H9 (cell line): ENCODE measurements at regions not wholly inside any gene's neighbourhood (a gene's known extent, or its start where the extent isn't known, plus 50 kb on each side); places are given as distances from the start of the nearest gene placed in this dataset.

Experiments used
- DNase-seq: peaks from one replicate; pipeline ENCODE4 v3.0.0-alpha.2; 2017
- H2AFZ ChIP-seq: one replicate; pipeline ENCODE4 v1.6.1; 2013; ENCODE audit warnings: mild to moderate bottlenecking, low read length, control low read depth, moderate library complexity
- H2AK5ac ChIP-seq: 2 replicates; pipeline ENCODE4 v1.6.1; 2013; ENCODE audit warnings: low read length, control low read depth, mixed read lengths; ENCODE audit not compliant: insufficient read length
- H2BK120ac ChIP-seq: one replicate; pipeline ENCODE4 v1.6.1; 2013; ENCODE audit warnings: low read depth, mild to moderate bottlenecking, low read length, control low read depth, inconsistent platforms; ENCODE audit not compliant: poor library complexity, severe bottlenecking
- H2BK12ac ChIP-seq: 2 replicates; pipeline ENCODE4 v1.6.1; 2013; ENCODE audit warnings: low read length, control low read depth, mixed read lengths, low read depth; ENCODE audit not compliant: insufficient read length
- H2BK15ac ChIP-seq: 2 replicates; pipeline ENCODE4 v1.6.1; 2013; ENCODE audit warnings: low read depth, low read length, control low read depth
- H2BK20ac ChIP-seq: one replicate; pipeline ENCODE4 v1.6.1; 2013; ENCODE audit warnings: low read depth, mild to moderate bottlenecking, low read length, control low read depth, inconsistent platforms; ENCODE audit not compliant: poor library complexity, severe bottlenecking
- H2BK5ac ChIP-seq: 2 replicates; pipeline ENCODE4 v1.6.1; 2013; ENCODE audit warnings: low read length, control low read depth, mixed read lengths; ENCODE audit not compliant: insufficient read length
- H3K14ac ChIP-seq: 2 replicates; pipeline ENCODE4 v1.6.1; 2013; ENCODE audit warnings: low read length, control low read depth; ENCODE audit not compliant: insufficient read depth
- H3K18ac ChIP-seq: 2 replicates; pipeline ENCODE4 v1.6.1; 2013; ENCODE audit warnings: low read depth, mild to moderate bottlenecking, mixed read lengths, low read length, control low read depth; ENCODE audit not compliant: insufficient read length
- H3K23ac ChIP-seq: 2 replicates; pipeline ENCODE4 v1.6.1; 2013; ENCODE audit warnings: low read length, control low read depth, mixed read lengths, low read depth; ENCODE audit not compliant: insufficient read length
- H3K23me2 ChIP-seq: 2 replicates; pipeline ENCODE4 v1.6.1; 2013; ENCODE audit warnings: low read depth, mild to moderate bottlenecking, mixed read lengths, low read length, control low read depth; ENCODE audit not compliant: insufficient read length, poor library complexity, severe bottlenecking
- H3K27ac ChIP-seq: 2 replicates; pipeline ENCODE4 v1.5.1; 2013; ENCODE audit warnings: low read length, control low read depth, mixed read lengths, low read depth; ENCODE audit not compliant: insufficient read length
- H3K27me3 ChIP-seq: 2 replicates; pipeline ENCODE4 v1.6.1; 2013; ENCODE audit warnings: low read length, control low read depth, inconsistent platforms; ENCODE audit not compliant: insufficient read depth
- H3K4ac ChIP-seq: 2 replicates; pipeline ENCODE4 v1.6.1; 2013; ENCODE audit warnings: low read depth, mild to moderate bottlenecking, control low read depth, inconsistent platforms, low read length, moderate library complexity
- H3K4me1 ChIP-seq: 2 replicates; pipeline ENCODE4 v1.6.1; 2013; ENCODE audit warnings: low read length, control low read depth, inconsistent platforms; ENCODE audit not compliant: insufficient read depth
- H3K4me2 ChIP-seq: 2 replicates; pipeline ENCODE4 v1.6.1; 2013; ENCODE audit warnings: low read length, control low read depth, mixed read lengths; ENCODE audit not compliant: insufficient read length, insufficient read depth
- H3K56ac ChIP-seq: 2 replicates; pipeline ENCODE4 v1.6.1; 2013; ENCODE audit warnings: low read depth, mild to moderate bottlenecking, mixed read lengths, low read length, control low read depth; ENCODE audit not compliant: insufficient read length
- H3K79me1 ChIP-seq: 2 replicates; pipeline ENCODE4 v1.6.1; 2013; ENCODE audit warnings: low read depth, mild to moderate bottlenecking, moderate library complexity, low read length, control low read depth, inconsistent platforms; ENCODE audit not compliant: insufficient read depth, poor library complexity, severe bottlenecking
- H3K79me2 ChIP-seq: 2 replicates; pipeline ENCODE4 v1.6.1; 2013; ENCODE audit warnings: low read length, control low read depth, inconsistent platforms; ENCODE audit not compliant: insufficient read depth
- H3K9ac ChIP-seq: 2 replicates; pipeline ENCODE4 v1.6.1; 2013; ENCODE audit warnings: low read length, control low read depth, mixed read lengths; ENCODE audit not compliant: insufficient read length; ENCODE audit errors: extremely low read depth
- H3K9me3 ChIP-seq: one replicate; pipeline ENCODE4 v1.6.1; 2013; ENCODE audit warnings: low read depth, low read length, inconsistent platforms; ENCODE audit not compliant: control insufficient read depth
- H3T11ph ChIP-seq: one replicate; pipeline ENCODE4 v1.6.1; 2013; ENCODE audit warnings: mild to moderate bottlenecking, low read length, control low read depth, inconsistent platforms
- H4K20me1 ChIP-seq: one replicate; pipeline ENCODE4 v1.6.1; 2013; ENCODE audit not compliant: control insufficient read depth, insufficient read length, insufficient read depth
- H4K5ac ChIP-seq: 2 replicates; pipeline ENCODE4 v1.6.1; 2013; ENCODE audit warnings: low read depth, mild to moderate bottlenecking, mixed read lengths, low read length, control low read depth; ENCODE audit not compliant: insufficient read length
- H4K8ac ChIP-seq: replicated peaks from 2 replicates; pipeline ENCODE4 v1.6.1; 2013; ENCODE audit warnings: low read length, control low read depth, mixed read lengths, low read depth; ENCODE audit not compliant: insufficient read length
- H4K91ac ChIP-seq: 2 replicates; pipeline ENCODE4 v1.6.1; 2013; ENCODE audit warnings: low read depth, mild to moderate bottlenecking, moderate library complexity, mixed read lengths, low read length, control low read depth; ENCODE audit not compliant: insufficient read length
- H3K27ac Mint-ChIP-seq, 3 experiments: 2 replicates in 2 of 3; 3 replicates in 1 of 3; pipeline ENCODE4 v1.8.0; 2020 to 2021; ENCODE audit warnings: mixed read lengths in 3 of 3, mild to moderate bottlenecking in 1 of 3, moderate library complexity in 1 of 3
- H3K27me3 Mint-ChIP-seq: 2 replicates; pipeline ENCODE4 v1.8.0; 2021; ENCODE audit warnings: low read depth, mild to moderate bottlenecking, moderate library complexity, mixed read lengths
- H3K36me3 Mint-ChIP-seq, 3 experiments: 2 replicates in 2 of 3; 3 replicates in 1 of 3; pipeline ENCODE4 v1.8.0; 2020 to 2021; ENCODE audit warnings: low read depth in 3 of 3, mixed read lengths in 3 of 3; ENCODE audit not compliant: insufficient read depth in 1 of 3
- H3K4me1 Mint-ChIP-seq, 2 experiments: 2 replicates each; pipeline ENCODE4 v1.8.0; 2020; ENCODE audit warnings: mixed read lengths in 2 of 2
- H3K4me3 Mint-ChIP-seq, 2 experiments: 2 replicates in 1 of 2; 3 replicates in 1 of 2; pipeline ENCODE4 v1.8.0; 2020 to 2021; ENCODE audit warnings: mild to moderate bottlenecking in 2 of 2, mixed read lengths in 2 of 2, moderate library complexity in 1 of 2
- H3K9me3 Mint-ChIP-seq, 2 experiments: 2 replicates in 1 of 2; 3 replicates in 1 of 2; pipeline ENCODE4 v1.8.0; 2020; ENCODE audit warnings: mild to moderate bottlenecking in 2 of 2, mixed read lengths in 2 of 2, moderate library complexity in 1 of 2
- CTCF ChIP-seq: fragments of 200-600 bp; sonication (generic); conservative IDR thresholded peaks from 3 replicates; pipeline ENCODE4 v1.8.0; 2021; ENCODE audit warnings: antibody characterized with exemption, mild to moderate bottlenecking
- WGBS: extraction: QIAGEN DNeasy Blood & Tissue Kit; methylation state at CpG from one replicate; pipeline ENCODE4 v1.1.7; 2013; ENCODE audit warnings: missing lambda C conversion rate, low lambda C conversion rate, mixed read lengths; ENCODE audit not compliant: insufficient read length; ENCODE audit errors: extremely low coverage; 5-methylcytosine and 5-hydroxymethylcytosine counted together

- Mint-ChIP-seq H3K27me3 (no peaks in the 10 kb centered on the region), H3K4me1 (no peaks in the 10 kb centered on the region), H3K4me3 (no peak overlapping the region), H3K27ac (no peak overlapping the region), H3K9me3 (peaks cover 18 to 21% of the 10 kb centered on the region in 2 experiments), H3K36me3 (peaks cover 5 to 20% (median 11%) of the 10 kb centered on the region in 3 experiments; a peak in 5 of 7 replicates)
- Histone ChIP-seq H3K79me1 (no peaks in the 10 kb centered on the region), H2BK12ac (no peak overlapping the region), H3K4me1 (no peaks in the 10 kb centered on the region), H3K14ac (no peak overlapping the region), H2BK120ac (no peak overlapping the region), H4K91ac (no peak overlapping the region), H3K56ac (no peak overlapping the region), H2AFZ (no peak overlapping the region), H3K9me3 (no peaks in the 10 kb centered on the region), H2BK15ac (no peak overlapping the region), H3K27ac (no peak overlapping the region), H3K23ac (no peak overlapping the region), H3K79me2 (no peaks in the 10 kb centered on the region), H4K5ac (no peak overlapping the region), H2AK5ac (no peak overlapping the region), H3K4me2 (no peak overlapping the region), H2BK20ac (no peak overlapping the region), H3K23me2 (no peaks in the 10 kb centered on the region), H3K27me3 (no peaks in the 10 kb centered on the region), H3K9ac (no peak overlapping the region), H3T11ph (no peak overlapping the region), H4K8ac (no peak overlapping the region), H2BK5ac (no peak overlapping the region), H3K18ac (no peak overlapping the region), H3K4ac (no peak overlapping the region), H4K20me1 (no peaks in the 10 kb centered on the region)
- WGBS: no CpG with 5 or more reads among the region's 1 CpG
- no peak for TF ChIP-seq CTCF
- DNase-seq: no peak
These were observed 151.6 kb upstream of the CSNK1A1L start for GRCh38 chr13:37257051-37257450.
